Panc1 (cell line): ENCODE measurements at regions not wholly inside any gene's neighbourhood (a gene's known extent, or its start where the extent isn't known, plus 50 kb on each side); places are given as distances from the start of the nearest gene placed in this dataset.

Experiments
- ATAC-seq: fragments of 200-7000 bp; cut with Tn5 transposase; 2 replicates; pipeline ENCODE4 v1.9.1; 2020; ENCODE audit warnings: mild to moderate bottlenecking, moderate library complexity
- BruUV-seq: library from RNA; stranded (reverse); fragments of 400-500 nt; replicated peaks from 2 replicates; lab custom pipeline; 2021; lab: Mats Ljungman, UMichigan
- CTCF ChIA-PET: fragments of 300-600 bp; sonication (Branson Sonifier 250); formaldehyde crosslinking; loops from one replicate; lab custom pipeline; 2022; ENCODE audit warnings: antibody characterized with exemption; lab: Charles Lee
- POLR2A ChIA-PET: fragments of 300-600 bp; sonication (Branson Sonifier 250); formaldehyde crosslinking; loops from one replicate; lab custom pipeline; 2022; ENCODE audit warnings: antibody characterized with exemption; lab: Charles Lee
- DNase-seq: peaks from one replicate; pipeline ENCODE4 v3.0.0-alpha.2; 2010; ENCODE audit warnings: low read depth, low spot score
- H3K27ac ChIP-seq: 2 replicates; pipeline ENCODE4 v1.5.1; 2011; ENCODE audit warnings: mild to moderate bottlenecking, low read length, inconsistent platforms
- H3K27me3 ChIP-seq: fragments of 200-500 bp; sonication (Bioruptor generic); 2 replicates; pipeline ENCODE4 v1.6.0; 2014; ENCODE audit warnings: low read length, inconsistent platforms; ENCODE audit not compliant: control insufficient read depth, insufficient read depth
- H3K36me3 ChIP-seq: fragments of 200-500 bp; sonication (Bioruptor generic); 2 replicates; pipeline ENCODE4 v1.5.1; 2014; ENCODE audit warnings: inconsistent platforms, mild to moderate bottlenecking, low read length, moderate library complexity; ENCODE audit not compliant: control insufficient read depth, insufficient read depth
- H3K4me1 ChIP-seq: 2 replicates; pipeline ENCODE4 v1.5.1; 2011; ENCODE audit warnings: inconsistent platforms, mild to moderate bottlenecking, low read length, moderate library complexity; ENCODE audit not compliant: control insufficient read depth, insufficient read depth
- H3K4me3 ChIP-seq, 2 experiments: 2 replicates each; pipeline ENCODE4 v1.5.1; 2011 to 2012; ENCODE audit warnings: low read depth in 2 of 2, low read length in 2 of 2, mild to moderate bottlenecking in 2 of 2, inconsistent platforms in 1 of 2, moderate library complexity in 1 of 2
- H3K9me3 ChIP-seq: fragments of 200-500 bp; sonication (Bioruptor generic); 2 replicates; pipeline ENCODE4 v1.5.1; 2014; ENCODE audit warnings: low read depth, mild to moderate bottlenecking, inconsistent platforms, low read length, moderate library complexity; ENCODE audit not compliant: control insufficient read depth, insufficient read depth
- POLR2AphosphoS5 ChIP-seq: IDR thresholded peaks from 2 replicates; pipeline ENCODE4 v1.6.1; 2012; ENCODE audit warnings: mild to moderate bottlenecking, low read depth, low read length, moderate library complexity
- SIN3A ChIP-seq: IDR thresholded peaks from 2 replicates; pipeline ENCODE4 v1.6.1; 2012; ENCODE audit warnings: low read depth, mild to moderate bottlenecking, low read length, moderate library complexity, borderline replicate concordance; ENCODE audit not compliant: insufficient read depth
- TCF7L2 ChIP-seq: IDR thresholded peaks from 2 replicates; pipeline ENCODE4 v1.6.1; 2011; ENCODE audit warnings: mild to moderate bottlenecking, low read depth, low read length, inconsistent platforms
- in situ Hi-C: cut with HindIII; loops from 2 replicates; pipeline ENCODE4 v1.10.0; 2016; ENCODE audit warnings: low sequenced_read_pairs, low pct_unique_long_range_greater_than_20kb
- intact Hi-C: fragments of 100-400 bp; cut with micrococcal nuclease; formaldehyde crosslinking; loops from one replicate; pipeline ENCODE4 v1.10.0; 2022; ENCODE audit not compliant: unreplicated experiment
- TF ChIP-seq, protein P1 (sequence below): fragments of 450-650 bp; IDR thresholded peaks from 2 replicates; pipeline ENCODE4 v1.5.1; 2017; ENCODE audit warnings: mild to moderate bottlenecking
- TF ChIP-seq, protein P2 (sequence below), 2 experiments: IDR thresholded peaks; 2 replicates each; pipeline ENCODE4 v1.6.1; 2011 to 2012; ENCODE audit warnings: low read depth in 2 of 2, control low read depth in 1 of 2, low read length in 1 of 2, mild to moderate bottlenecking in 1 of 2, moderate library complexity in 1 of 2; ENCODE audit not compliant: insufficient read depth in 1 of 2

DNA sequence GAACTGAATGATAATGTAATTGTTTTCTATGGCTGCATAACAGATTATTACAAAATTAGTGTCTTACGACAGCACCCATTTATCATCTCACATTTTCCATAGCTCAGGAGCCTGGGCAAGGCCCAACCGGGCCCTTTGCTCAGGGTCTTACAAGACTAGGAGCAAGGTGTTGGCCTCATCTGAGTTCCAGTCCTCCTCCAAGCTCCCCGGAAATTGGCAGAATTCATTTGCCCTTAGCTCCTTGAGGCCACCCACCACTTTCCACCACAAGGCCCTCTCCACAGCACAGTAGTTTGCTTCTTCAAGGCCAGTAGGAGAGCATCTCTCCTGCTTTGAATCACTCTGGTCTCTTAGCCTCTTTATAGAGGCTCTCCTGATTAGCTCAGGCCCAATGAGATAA lies 89.2 kb upstream of the SALL3 start:
- ChIA-PET CTCF (no interaction called here), POLR2A (no interaction called here)
- in situ Hi-C loops (no loop called here), intact Hi-C loops (no loop called here)
- ATAC-seq (no peak), DNase-seq (no peak)
- TF ChIP-seq, protein P1, sequence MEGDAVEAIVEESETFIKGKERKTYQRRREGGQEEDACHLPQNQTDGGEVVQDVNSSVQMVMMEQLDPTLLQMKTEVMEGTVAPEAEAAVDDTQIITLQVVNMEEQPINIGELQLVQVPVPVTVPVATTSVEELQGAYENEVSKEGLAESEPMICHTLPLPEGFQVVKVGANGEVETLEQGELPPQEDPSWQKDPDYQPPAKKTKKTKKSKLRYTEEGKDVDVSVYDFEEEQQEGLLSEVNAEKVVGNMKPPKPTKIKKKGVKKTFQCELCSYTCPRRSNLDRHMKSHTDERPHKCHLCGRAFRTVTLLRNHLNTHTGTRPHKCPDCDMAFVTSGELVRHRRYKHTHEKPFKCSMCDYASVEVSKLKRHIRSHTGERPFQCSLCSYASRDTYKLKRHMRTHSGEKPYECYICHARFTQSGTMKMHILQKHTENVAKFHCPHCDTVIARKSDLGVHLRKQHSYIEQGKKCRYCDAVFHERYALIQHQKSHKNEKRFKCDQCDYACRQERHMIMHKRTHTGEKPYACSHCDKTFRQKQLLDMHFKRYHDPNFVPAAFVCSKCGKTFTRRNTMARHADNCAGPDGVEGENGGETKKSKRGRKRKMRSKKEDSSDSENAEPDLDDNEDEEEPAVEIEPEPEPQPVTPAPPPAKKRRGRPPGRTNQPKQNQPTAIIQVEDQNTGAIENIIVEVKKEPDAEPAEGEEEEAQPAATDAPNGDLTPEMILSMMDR = no peak
- TF ChIP-seq SIN3A (no peak), TCF7L2 (no peak), POLR2AphosphoS5 (no peak)
- TF ChIP-seq, protein P2, sequence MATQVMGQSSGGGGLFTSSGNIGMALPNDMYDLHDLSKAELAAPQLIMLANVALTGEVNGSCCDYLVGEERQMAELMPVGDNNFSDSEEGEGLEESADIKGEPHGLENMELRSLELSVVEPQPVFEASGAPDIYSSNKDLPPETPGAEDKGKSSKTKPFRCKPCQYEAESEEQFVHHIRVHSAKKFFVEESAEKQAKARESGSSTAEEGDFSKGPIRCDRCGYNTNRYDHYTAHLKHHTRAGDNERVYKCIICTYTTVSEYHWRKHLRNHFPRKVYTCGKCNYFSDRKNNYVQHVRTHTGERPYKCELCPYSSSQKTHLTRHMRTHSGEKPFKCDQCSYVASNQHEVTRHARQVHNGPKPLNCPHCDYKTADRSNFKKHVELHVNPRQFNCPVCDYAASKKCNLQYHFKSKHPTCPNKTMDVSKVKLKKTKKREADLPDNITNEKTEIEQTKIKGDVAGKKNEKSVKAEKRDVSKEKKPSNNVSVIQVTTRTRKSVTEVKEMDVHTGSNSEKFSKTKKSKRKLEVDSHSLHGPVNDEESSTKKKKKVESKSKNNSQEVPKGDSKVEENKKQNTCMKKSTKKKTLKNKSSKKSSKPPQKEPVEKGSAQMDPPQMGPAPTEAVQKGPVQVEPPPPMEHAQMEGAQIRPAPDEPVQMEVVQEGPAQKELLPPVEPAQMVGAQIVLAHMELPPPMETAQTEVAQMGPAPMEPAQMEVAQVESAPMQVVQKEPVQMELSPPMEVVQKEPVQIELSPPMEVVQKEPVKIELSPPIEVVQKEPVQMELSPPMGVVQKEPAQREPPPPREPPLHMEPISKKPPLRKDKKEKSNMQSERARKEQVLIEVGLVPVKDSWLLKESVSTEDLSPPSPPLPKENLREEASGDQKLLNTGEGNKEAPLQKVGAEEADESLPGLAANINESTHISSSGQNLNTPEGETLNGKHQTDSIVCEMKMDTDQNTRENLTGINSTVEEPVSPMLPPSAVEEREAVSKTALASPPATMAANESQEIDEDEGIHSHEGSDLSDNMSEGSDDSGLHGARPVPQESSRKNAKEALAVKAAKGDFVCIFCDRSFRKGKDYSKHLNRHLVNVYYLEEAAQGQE (IDR thresholded peaks at IDR 0.05; ENCODE audit: insufficient read depth in 1 of 2, low read depth in 2 of 2, low read length in 1 of 2) = no peak
- no peaks in the 10 kb centered on the region for H3K4me1 ChIP-seq
- H3K4me3 ChIP-seq = no peak overlapping the region
- H3K27me3 ChIP-seq = peaks cover 4% of the 10 kb centered on the region; the same call in 1 of the 2 replicates
- peaks cover 6% of the 10 kb centered on the region; the same call in 1 of the 2 replicates for H3K9me3 ChIP-seq
- H3K36me3 ChIP-seq = no peaks in the 10 kb centered on the region
- BruUV-seq = no TSS peak
- H3K27ac ChIP-seq = no peak overlapping the region

DNA sequence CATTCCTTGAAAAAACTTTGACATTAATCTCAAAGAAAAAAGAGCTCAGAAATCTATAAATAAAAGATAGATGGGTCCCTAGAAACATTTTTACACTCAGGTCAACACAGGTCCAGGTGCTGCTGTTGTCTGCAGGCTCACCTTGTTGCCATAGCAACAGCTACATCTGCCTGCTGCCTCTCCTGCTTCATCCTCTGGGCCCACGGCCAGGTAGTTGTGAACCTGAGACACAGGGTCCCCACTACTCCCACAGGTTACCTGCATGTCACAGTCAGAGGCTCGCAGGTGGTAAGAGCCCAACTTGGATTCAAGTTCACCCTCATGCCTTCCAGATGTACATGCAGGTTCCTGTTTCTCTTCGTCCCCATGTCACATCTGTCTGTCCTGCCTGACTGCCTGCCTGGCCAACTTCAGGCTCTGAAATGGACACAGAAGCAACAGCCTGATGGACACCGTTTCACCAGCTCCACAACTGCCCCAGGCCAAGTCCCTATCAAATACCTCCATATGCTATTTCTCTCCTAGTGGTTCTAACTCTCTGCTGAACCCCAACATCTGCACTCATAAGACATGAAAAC lies 88.3 kb upstream of the SALL3 start:
- Histone ChIP-seq H3K9me3 (peaks cover 6% of the 10 kb centered on the region; the same call in 1 of the 2 replicates), H3K36me3 (no peaks in the 10 kb centered on the region), H3K27me3 (peaks cover 4% of the 10 kb centered on the region; the same call in 1 of the 2 replicates), H3K4me3 (no peak overlapping the region), H3K4me1 (no peaks in the 10 kb centered on the region), H3K27ac (no peak overlapping the region)
- no TSS peak for BruUV-seq
- in situ Hi-C loops (no loop called here), intact Hi-C loops (no loop called here)
- CTCF ChIA-PET = no interaction called here
- ATAC-seq (no peak), DNase-seq (no peak)
- TF ChIP-seq TCF7L2 = no peak
- TF ChIP-seq, protein P2 (IDR thresholded peaks at IDR 0.05; ENCODE audit: insufficient read depth in 1 of 2, low read depth in 2 of 2, low read length in 1 of 2) = no peak
- no peak for TF ChIP-seq POLR2AphosphoS5
- TF ChIP-seq SIN3A = no peak
- POLR2A ChIA-PET = interaction anchor here (0.6 kb wide), 1 partner anchor 460 kb away, joined by 3 read pairs; no protein-coding TSS in a partner anchor
